A673 (cell line): ENCODE measurements at regions not wholly inside any gene's neighbourhood (a gene's known extent, or its start where the extent isn't known, plus 50 kb on each side); places are given as distances from the start of the nearest gene placed in this dataset.
A peak's percentile ranks its signal among the peaks of the same experiment; 100 is the strongest.

Experiments
- BruUV-seq: library from RNA; stranded (reverse); fragments of 400-500 nt; replicated peaks from 2 replicates; lab custom pipeline; 2021; lab: Mats Ljungman, UMichigan
- CTCF ChIA-PET: fragments of 300-600 bp; sonication (Branson Sonifier 250); formaldehyde crosslinking; loops from one replicate; lab custom pipeline; 2022; ENCODE audit warnings: antibody characterized with exemption; lab: Charles Lee
- POLR2A ChIA-PET: fragments of 300-600 bp; sonication (Branson Sonifier 250); formaldehyde crosslinking; loops from one replicate; lab custom pipeline; 2022; ENCODE audit warnings: antibody characterized with exemption; ENCODE audit not compliant: low non-redundant PET; lab: Charles Lee
- DNase-seq: peaks from one replicate; pipeline ENCODE4 v3.0.0-alpha.2; 2015; ENCODE audit warnings: low spot score
- H3K27ac ChIP-seq: fragments of 200-600 bp; sonication (generic); 2 replicates; pipeline ENCODE4 v1.5.1; 2016; ENCODE audit warnings: mixed run types, low read depth, mild to moderate bottlenecking, mixed read lengths, antibody characterized with exemption, low read length; ENCODE audit not compliant: poor library complexity, severe bottlenecking
- H3K27me3 ChIP-seq: fragments of 200-600 bp; sonication (generic); replicated peaks from 2 replicates; pipeline ENCODE4 v1.6.1; 2017; ENCODE audit warnings: mixed run types, low read depth, mild to moderate bottlenecking, mixed read lengths, antibody characterized with exemption, low read length; ENCODE audit not compliant: insufficient read depth, poor library complexity
- H3K36me3 ChIP-seq: fragments of 200-600 bp; sonication (generic); 2 replicates; pipeline ENCODE4 v1.6.1; 2016; ENCODE audit warnings: mixed run types, mild to moderate bottlenecking, mixed read lengths, antibody characterized with exemption, low read length; ENCODE audit not compliant: insufficient read depth, poor library complexity, severe bottlenecking
- H3K4me1 ChIP-seq: fragments of 200-600 bp; sonication (generic); 2 replicates; pipeline ENCODE4 v1.6.1; 2017; ENCODE audit warnings: mixed run types, mild to moderate bottlenecking, mixed read lengths, antibody characterized with exemption, low read length; ENCODE audit not compliant: insufficient read depth, poor library complexity, severe bottlenecking
- H3K4me3 ChIP-seq: fragments of 200-600 bp; sonication (generic); 2 replicates; pipeline ENCODE4 v1.5.1; 2016; ENCODE audit warnings: low read depth, mixed run types, mild to moderate bottlenecking, mixed read lengths, low read length; ENCODE audit not compliant: poor library complexity, severe bottlenecking
- H3K9me3 ChIP-seq: fragments of 200-600 bp; sonication (generic); 2 replicates; pipeline ENCODE4 v1.6.1; 2016; ENCODE audit warnings: mixed run types, low read depth, mild to moderate bottlenecking, mixed read lengths, antibody characterized with exemption, low read length; ENCODE audit not compliant: poor library complexity, severe bottlenecking
- EZH2 ChIP-seq: fragments of 200-600 bp; sonication (generic); IDR thresholded peaks from 2 replicates; pipeline ENCODE4 v1.6.1; 2017; ENCODE audit warnings: borderline replicate concordance, low read depth, mild to moderate bottlenecking, mixed read lengths, antibody characterized with exemption, low read length; ENCODE audit not compliant: poor library complexity, severe bottlenecking
- intact Hi-C: fragments of 100-400 bp; cut with micrococcal nuclease; formaldehyde crosslinking; loops from one replicate; pipeline ENCODE4 v1.10.0; 2022; ENCODE audit not compliant: unreplicated experiment
- TF ChIP-seq, protein P1 (sequence below): fragments of 300-800, 200-600 bp; sonication (generic); conservative IDR thresholded peaks from 2 replicates; pipeline ENCODE4 v1.5.1; 2017; ENCODE audit warnings: low read depth, mild to moderate bottlenecking, antibody characterized with exemption, low read length, moderate library complexity, mixed read lengths

DNA sequence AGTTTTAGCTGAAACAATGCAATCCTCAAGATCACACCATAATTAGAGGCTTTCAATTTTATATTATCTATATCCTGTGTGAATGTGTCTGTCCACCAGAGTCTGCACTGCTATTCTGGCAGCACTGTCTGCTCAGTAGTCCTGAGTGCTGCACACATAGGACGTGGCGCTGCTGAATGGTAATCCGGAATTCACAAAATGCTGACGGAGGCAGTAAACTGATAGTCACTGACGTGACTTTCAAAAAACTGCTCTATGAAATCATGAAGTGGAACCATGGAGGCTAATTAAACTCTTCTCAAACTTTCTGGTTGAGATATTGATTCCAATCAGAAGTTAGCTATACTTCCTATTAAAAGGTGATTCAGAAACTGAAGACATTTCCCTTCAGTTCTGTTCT lies 190.8 kb upstream of the NOX3 start:
- intact Hi-C loops: no loop called here
- POLR2A ChIA-PET: no interaction called here
- TF ChIP-seq, protein P1, sequence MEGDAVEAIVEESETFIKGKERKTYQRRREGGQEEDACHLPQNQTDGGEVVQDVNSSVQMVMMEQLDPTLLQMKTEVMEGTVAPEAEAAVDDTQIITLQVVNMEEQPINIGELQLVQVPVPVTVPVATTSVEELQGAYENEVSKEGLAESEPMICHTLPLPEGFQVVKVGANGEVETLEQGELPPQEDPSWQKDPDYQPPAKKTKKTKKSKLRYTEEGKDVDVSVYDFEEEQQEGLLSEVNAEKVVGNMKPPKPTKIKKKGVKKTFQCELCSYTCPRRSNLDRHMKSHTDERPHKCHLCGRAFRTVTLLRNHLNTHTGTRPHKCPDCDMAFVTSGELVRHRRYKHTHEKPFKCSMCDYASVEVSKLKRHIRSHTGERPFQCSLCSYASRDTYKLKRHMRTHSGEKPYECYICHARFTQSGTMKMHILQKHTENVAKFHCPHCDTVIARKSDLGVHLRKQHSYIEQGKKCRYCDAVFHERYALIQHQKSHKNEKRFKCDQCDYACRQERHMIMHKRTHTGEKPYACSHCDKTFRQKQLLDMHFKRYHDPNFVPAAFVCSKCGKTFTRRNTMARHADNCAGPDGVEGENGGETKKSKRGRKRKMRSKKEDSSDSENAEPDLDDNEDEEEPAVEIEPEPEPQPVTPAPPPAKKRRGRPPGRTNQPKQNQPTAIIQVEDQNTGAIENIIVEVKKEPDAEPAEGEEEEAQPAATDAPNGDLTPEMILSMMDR: no peak
- no peak for TF ChIP-seq EZH2
- CTCF ChIA-PET: interaction anchor here (0.6 kb wide), 1 partner anchor 399 kb away, joined by 3 read pairs; no protein-coding TSS in a partner anchor
- DNase-seq: peak; percentile 63
- Histone ChIP-seq H3K4me3 (peak overlapping the region; percentile 8), H3K36me3 (no peaks in the 10 kb centered on the region), H3K27me3 (no peaks in the 10 kb centered on the region), H3K27ac (peak overlapping the region; percentile 26), H3K9me3 (no peaks in the 10 kb centered on the region), H3K4me1 (peaks cover 24% of the 10 kb centered on the region)
- no TSS peak for BruUV-seq

DNA sequence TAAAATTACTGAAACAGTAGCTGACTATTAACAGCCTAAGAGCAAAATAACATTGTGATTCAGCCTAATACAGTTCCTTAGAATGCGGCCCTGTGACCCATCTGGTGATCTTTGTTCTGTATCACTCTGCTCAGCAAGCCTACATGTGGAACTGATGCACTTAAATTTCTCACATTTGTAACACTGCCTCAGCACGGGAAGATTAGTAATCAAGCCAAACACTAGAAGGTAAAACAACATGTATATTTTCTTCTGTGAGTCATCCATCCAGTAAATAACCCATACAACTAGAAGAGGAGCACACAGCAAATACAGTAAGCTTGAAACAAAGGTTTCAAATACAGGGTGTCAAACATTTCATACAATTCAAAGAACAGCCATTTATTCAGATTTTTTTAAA lies 189.7 kb upstream of the NOX3 start:
- no peaks in the 10 kb centered on the region for H3K9me3 ChIP-seq
- H3K4me3 ChIP-seq: no peak overlapping the region
- POLR2A ChIA-PET: no interaction called here
- DNase-seq: no peak
- intact Hi-C loops: no loop called here
- H3K36me3 ChIP-seq: no peaks in the 10 kb centered on the region
- CTCF ChIA-PET: no interaction called here
- no peak for TF ChIP-seq EZH2
- TF ChIP-seq, protein P1: no peak
- peak overlapping the region; percentile 21 for H3K27ac ChIP-seq
- peaks cover 24% of the 10 kb centered on the region for H3K4me1 ChIP-seq
- BruUV-seq: no TSS peak
- no peaks in the 10 kb centered on the region for H3K27me3 ChIP-seq

DNA sequence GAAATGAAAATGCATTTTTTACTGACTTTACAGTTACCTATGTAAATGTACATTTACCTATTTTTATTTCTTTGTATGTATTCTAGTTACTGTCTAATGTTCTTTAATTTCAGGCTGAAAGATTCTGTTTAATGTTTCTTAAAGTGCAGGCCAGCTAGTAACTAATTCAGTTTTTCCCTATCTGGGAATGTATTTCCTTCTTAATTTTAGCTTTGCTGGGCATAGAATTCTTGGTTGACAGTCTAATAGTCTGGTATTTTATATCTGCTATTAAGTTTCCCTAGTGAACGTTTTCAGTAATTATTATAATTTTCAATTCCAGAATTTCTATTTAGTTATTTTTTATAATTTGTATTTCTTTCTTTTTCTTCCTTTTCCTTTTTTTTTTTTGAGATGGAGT lies 186.0 kb upstream of the NOX3 start:
- H3K9me3 ChIP-seq: no peaks in the 10 kb centered on the region
- no TSS peak for BruUV-seq
- intact Hi-C loops: no loop called here
- no peak for TF ChIP-seq EZH2
- TF ChIP-seq, protein P1: no peak
- DNase-seq: no peak
- no peaks in the 10 kb centered on the region for H3K27me3 ChIP-seq
- POLR2A ChIA-PET: no interaction called here
- peaks cover 13% of the 10 kb centered on the region for H3K4me1 ChIP-seq
- no peak overlapping the region for H3K27ac ChIP-seq
- no peak overlapping the region for H3K4me3 ChIP-seq
- no peaks in the 10 kb centered on the region for H3K36me3 ChIP-seq
- CTCF ChIA-PET: no interaction called here
